GM19043 (cell line): ENCODE measurements at regions not wholly inside any gene's neighbourhood (a gene's known extent, or its start where the extent isn't known, plus 50 kb on each side); places are given as distances from the start of the nearest gene placed in this dataset.
"Not testable (repeated sequence)": the region's sequence is repeated elsewhere in the genome, so short reads cannot be mapped to it uniquely, and the experiment has no call there.

ENCODE experiments used
- ATAC-seq: cut with Tn5 transposase; IDR thresholded peaks from one replicate; pipeline ENCODE4 v1.9.1; 2021; ENCODE audit warnings: low read depth; ENCODE audit not compliant: unreplicated experiment

GRCh38 chr5:89080467-89081116, 197.6 kb upstream of the MEF2C start:
- no peak for ATAC-seq

- ATAC-seq = no peak
These were observed 190.1 kb upstream of the MEF2C start for GRCh38 chr5:89072842-89073672.

GRCh38 chr5:89071941-89072331, 189.0 kb upstream of the MEF2C start:
- peak; percentile 51 for ATAC-seq

GRCh38 chr5:89071101-89071940, 188.3 kb upstream of the MEF2C start:
- ATAC-seq = peak; percentile 80

GRCh38 chr5:89069591-89069990, 186.6 kb upstream of the MEF2C start:
- ATAC-seq = no peak

GRCh38 chr5:89067362-89067761, 184.4 kb upstream of the MEF2C start:
- no peak for ATAC-seq

- ATAC-seq = peak; percentile 83
These were observed 182.9 kb upstream of the MEF2C start for GRCh38 chr5:89065919-89066318.

- no peak for ATAC-seq
These were observed 181.8 kb upstream of the MEF2C start for GRCh38 chr5:89064736-89065135.

GRCh38 chr5:89064054-89064453, 181.1 kb upstream of the MEF2C start:
- peak; percentile 55 for ATAC-seq

GRCh38 chr5:89060768-89061167, 177.8 kb upstream of the MEF2C start:
- no peak for ATAC-seq

- ATAC-seq = no peak
These were observed 176.3 kb upstream of the MEF2C start for GRCh38 chr5:89059274-89059673.

GRCh38 chr5:89055695-89056085, 172.7 kb upstream of the MEF2C start:
- no peak for ATAC-seq

GRCh38 chr5:89055015-89055694, 172.2 kb upstream of the MEF2C start:
- no peak for ATAC-seq

- no peak for ATAC-seq
These were observed 170.6 kb upstream of the MEF2C start for GRCh38 chr5:89053547-89053946.

- not testable (repeated sequence) for ATAC-seq
These were observed 167.1 kb upstream of the MEF2C start for GRCh38 chr5:89050062-89050461.

GRCh38 chr5:89047571-89047970, 164.6 kb upstream of the MEF2C start:
- no peak for ATAC-seq

GRCh38 chr5:89045216-89045615, 162.2 kb upstream of the MEF2C start:
- ATAC-seq = no peak

GRCh38 chr5:89044674-89045200, 161.8 kb upstream of the MEF2C start:
- no peak for ATAC-seq

- peak; percentile 92 for ATAC-seq
These were observed 160.7 kb upstream of the MEF2C start for GRCh38 chr5:89043676-89044075.

GRCh38 chr5:89042746-89043145, 159.8 kb upstream of the MEF2C start:
- ATAC-seq = no peak
